Kidney (tissue), 13 donors: ENCODE measurements at regions not wholly inside any gene's neighbourhood (a gene's known extent, or its start where the extent isn't known, plus 50 kb on each side); places are given as distances from the start of the nearest gene placed in this dataset.

Experiments used
- DNase-seq, 5 donors: peaks; one replicate each; pipeline ENCODE4 v3.0.0-alpha.2; 2013 to 2020
- FAIRE-seq: peaks from 2 replicates; lab custom pipeline; 2012; peaks lifted over from hg19 to GRCh38; lab: Jason Lieb, UNC
- H3K27ac ChIP-seq, 2 donors: one replicate each; pipeline ENCODE4 v1.7.0; 2013; ENCODE audit warnings: low read depth in 2 of 2, low read length in 2 of 2, inconsistent platforms in 1 of 2
- H3K27me3 ChIP-seq: one replicate; pipeline ENCODE4 v1.7.1; 2013; ENCODE audit warnings: low read length, inconsistent platforms; ENCODE audit not compliant: control insufficient read depth, insufficient read depth
- H3K36me3 ChIP-seq, 3 donors: one replicate each; pipeline versions ENCODE4 v1.7.0 to v1.7.1; 2013; ENCODE audit warnings: low read length in 3 of 3, control low read depth in 1 of 3, inconsistent platforms in 1 of 3; ENCODE audit not compliant: insufficient read depth in 3 of 3, control insufficient read depth in 2 of 3
- H3K4me1 ChIP-seq, 3 donors: one replicate each; pipeline versions ENCODE4 v1.7.0 to v1.7.1; 2013; ENCODE audit warnings: low read length in 3 of 3, inconsistent platforms in 1 of 3, low read depth in 1 of 3; ENCODE audit not compliant: control insufficient read depth in 2 of 3, insufficient read depth in 2 of 3
- H3K4me3 ChIP-seq, 3 donors: one replicate each; pipeline versions ENCODE4 v1.7.0 to v1.8.1; 2013; ENCODE audit warnings: low read length in 3 of 3, control low read depth in 1 of 3, inconsistent platforms in 1 of 3
- H3K9ac ChIP-seq, 3 donors: one replicate each; pipeline versions ENCODE4 v1.7.0 to v1.7.1; 2013; ENCODE audit warnings: low read length in 3 of 3, control low read depth in 1 of 3, inconsistent platforms in 1 of 3
- H3K9me3 ChIP-seq, 3 donors: one replicate each; pipeline versions ENCODE4 v1.7.0 to v1.7.1; 2013; ENCODE audit warnings: low read length in 3 of 3, control low read depth in 1 of 3, inconsistent platforms in 1 of 3; ENCODE audit not compliant: control insufficient read depth in 2 of 3, insufficient read depth in 1 of 3
- CTCF ChIP-seq: IDR thresholded peaks from 3 replicates; pipeline ENCODE4 v1.5.1; 2012; ENCODE audit warnings: mild to moderate bottlenecking, moderate library complexity, borderline replicate concordance; ENCODE audit not compliant: insufficient read depth; ENCODE audit errors: extremely low read depth
- intact Hi-C: fragments of 100-400 bp; cut with DNase I; formaldehyde crosslinking; loops from one replicate; pipeline ENCODE4 v1.11.1; 2022
- donor health status: control.
- donor health status: control.
- donor health status: control.
- donor health status: control.
- donor health status: control.
- donor health status: DM: yes; HTN: yes; CAD: no.
- donor health status: Normal renal cell carcinoma (clear cell type).

- Histone ChIP-seq H3K9me3 (no peaks in the 10 kb centered on the region), H3K27ac (no peak overlapping the region), H3K4me1 (no peaks in the 10 kb centered on the region), H3K27me3 (no peaks in the 10 kb centered on the region), H3K9ac (no peak overlapping the region), H3K4me3 (no peak overlapping the region), H3K36me3 (no peaks in the 10 kb centered on the region)
- TF ChIP-seq CTCF = no peak
- no peak for FAIRE-seq
- no peak for DNase-seq
- intact Hi-C loops = no loop called here
These were observed 69.7 kb upstream of the NOCT start for GRCh38 chr4:138945840-138946239.

GRCh38 chr4:138945401-138945800 is 70.2 kb upstream of the NOCT start:
- intact Hi-C loops = no loop called here
- no peaks in the 10 kb centered on the region for H3K4me1 ChIP-seq
- H3K9ac ChIP-seq = no peak overlapping the region
- no peaks in the 10 kb centered on the region for H3K27me3 ChIP-seq
- H3K4me3 ChIP-seq = no peak overlapping the region
- DNase-seq (no peak), FAIRE-seq (no peak)
- no peak for TF ChIP-seq CTCF
- H3K27ac ChIP-seq = no peak overlapping the region
- no peaks in the 10 kb centered on the region for H3K36me3 ChIP-seq
- H3K9me3 ChIP-seq = no peaks in the 10 kb centered on the region

GRCh38 chr4:138943893-138944292 is 71.7 kb upstream of the NOCT start:
- DNase-seq (no peak), FAIRE-seq (no peak)
- intact Hi-C loops = no loop called here

More at GRCh38 chr4:138943893-138944292, 71.7 kb upstream of the NOCT start:
- Histone ChIP-seq H3K4me1 (no peaks in the 10 kb centered on the region), H3K36me3 (no peaks in the 10 kb centered on the region), H3K9ac (no peak overlapping the region), H3K4me3 (no peak overlapping the region), H3K9me3 (no peaks in the 10 kb centered on the region), H3K27ac (no peak overlapping the region), H3K27me3 (no peaks in the 10 kb centered on the region)
- no peak for TF ChIP-seq CTCF
